Stimulated activated CD4-positive, alpha-beta T cell treated with anti-CD3 and anti-CD28 coated beads, Interleukin-2, amount 100 ng/mL, for 24 hours (primary cell): ENCODE measurements at regions not wholly inside any gene's neighbourhood (a gene's known extent, or its start where the extent isn't known, plus 50 kb on each side); places are given as distances from the start of the nearest gene placed in this dataset.
"Not testable (repeated sequence)": the region's sequence is repeated elsewhere in the genome, so short reads cannot be mapped to it uniquely, and the experiment has no call there.

ENCODE experiments used
- DNase-seq, 2 donors: peaks; one replicate each; pipeline ENCODE4 v3.0.0-alpha.2; 2020

- DNase-seq = no peak
Measured at GRCh38 chr6:159436581-159436980, 256.5 kb downstream of the SOD2 start.

- DNase-seq = no peak
Measured at GRCh38 chr6:159435701-159436100, 257.3 kb downstream of the SOD2 start.

- no peak for DNase-seq
Measured at GRCh38 chr6:159434410-159434809, 258.6 kb downstream of the SOD2 start.

GRCh38 chr6:159433550-159433949 lies 259.5 kb downstream of the SOD2 start:
- DNase-seq = no peak

GRCh38 chr6:159431750-159432149 lies 261.3 kb downstream of the SOD2 start:
- no peak for DNase-seq

- no peak for DNase-seq
Measured at GRCh38 chr6:159430323-159430722, 261.1 kb downstream of the FNDC1 start.

GRCh38 chr6:159429433-159429832 lies 260.2 kb downstream of the FNDC1 start:
- DNase-seq = no peak

GRCh38 chr6:159427771-159428170 lies 258.6 kb downstream of the FNDC1 start:
- DNase-seq = no peak

- no peak for DNase-seq
Measured at GRCh38 chr6:159427335-159427734, 258.1 kb downstream of the FNDC1 start.

- no peak for DNase-seq
Measured at GRCh38 chr6:159425421-159425820, 256.2 kb downstream of the FNDC1 start.

- no peak for DNase-seq
Measured at GRCh38 chr6:159422041-159422984, 253.1 kb downstream of the FNDC1 start.

- DNase-seq = no peak
Measured at GRCh38 chr6:159421586-159421985, 252.4 kb downstream of the FNDC1 start.

GRCh38 chr6:159418997-159419396 lies 249.8 kb downstream of the FNDC1 start:
- no peak for DNase-seq

GRCh38 chr6:159416891-159417560 lies 247.8 kb downstream of the FNDC1 start:
- DNase-seq = no peak

- DNase-seq = no peak
Measured at GRCh38 chr6:159415540-159415939, 246.3 kb downstream of the FNDC1 start.

- DNase-seq = no peak
Measured at GRCh38 chr6:159414711-159415110, 245.5 kb downstream of the FNDC1 start.

- DNase-seq = not testable (repeated sequence)
Measured at GRCh38 chr6:159407211-159407780, 238.1 kb downstream of the FNDC1 start.

- DNase-seq = no peak
Measured at GRCh38 chr6:159404296-159404695, 235.1 kb downstream of the FNDC1 start.

- no peak for DNase-seq
Measured at GRCh38 chr6:159400826-159401225, 231.6 kb downstream of the FNDC1 start.

GRCh38 chr6:159399751-159400221 lies 230.6 kb downstream of the FNDC1 start:
- no peak for DNase-seq

- no peak for DNase-seq
Measured at GRCh38 chr6:159398633-159399032, 229.4 kb downstream of the FNDC1 start.

- no peak for DNase-seq
Measured at GRCh38 chr6:159397753-159398152, 228.6 kb downstream of the FNDC1 start.

GRCh38 chr6:159395609-159396008 lies 226.4 kb downstream of the FNDC1 start:
- no peak for DNase-seq

- not testable (repeated sequence) for DNase-seq
Measured at GRCh38 chr6:159392695-159393094, 223.5 kb downstream of the FNDC1 start.
